DOHH2 (cell line): ENCODE measurements at regions not wholly inside any gene's neighbourhood (a gene's known extent, or its start where the extent isn't known, plus 50 kb on each side); places are given as distances from the start of the nearest gene placed in this dataset.
"Not testable (repeated sequence)": the region's sequence is repeated elsewhere in the genome, so short reads cannot be mapped to it uniquely, and the experiment has no call there.

Source experiments
- H3F3A ChIP-seq: fragments of 200-600 bp; sonication (generic), shearing (Covaris generic); 2 replicates; pipeline ENCODE4 v1.6.0; 2016; ENCODE audit warnings: antibody characterized with exemption, mild to moderate bottlenecking; ENCODE audit not compliant: control insufficient read depth, insufficient read depth
- H3K27ac ChIP-seq: fragments of 200-600 bp; sonication (generic); 2 replicates; pipeline ENCODE4 v1.5.1; 2014; ENCODE audit warnings: low read depth, mild to moderate bottlenecking, low read length, moderate library complexity
- H3K27me3 ChIP-seq: fragments of 200-600 bp; sonication (generic); 2 replicates; pipeline ENCODE4 v1.6.1; 2014; ENCODE audit warnings: mild to moderate bottlenecking, low read length, mixed read lengths; ENCODE audit not compliant: control insufficient read depth
- H3K36me3 ChIP-seq: fragments of 200-600 bp; sonication (generic); 2 replicates; pipeline ENCODE4 v1.6.1; 2014; ENCODE audit warnings: mild to moderate bottlenecking, low read length, moderate library complexity, mixed read lengths; ENCODE audit not compliant: control insufficient read depth
- H3K4me1 ChIP-seq: fragments of 200-600 bp; sonication (generic); 2 replicates; pipeline ENCODE4 v1.6.1; 2014; ENCODE audit warnings: mild to moderate bottlenecking, low read length, mixed read lengths; ENCODE audit not compliant: control insufficient read depth
- H3K4me2 ChIP-seq: fragments of 200-600 bp; sonication (generic); 2 replicates; pipeline ENCODE4 v1.6.0; 2014; ENCODE audit warnings: mild to moderate bottlenecking, low read length, moderate library complexity
- H3K4me3 ChIP-seq: fragments of 200-600 bp; sonication (generic); 2 replicates; pipeline ENCODE4 v1.5.1; 2014; ENCODE audit warnings: mild to moderate bottlenecking, low read length, mixed read lengths
- H3K79me2 ChIP-seq: fragments of 200-600 bp; sonication (generic); 2 replicates; pipeline ENCODE4 v1.6.1; 2014; ENCODE audit warnings: mild to moderate bottlenecking, low read length, mixed read lengths; ENCODE audit not compliant: control insufficient read depth
- H3K9me2 ChIP-seq: fragments of 200-600 bp; sonication (generic); replicated peaks from 2 replicates; pipeline ENCODE4 v1.6.1; 2014; ENCODE audit warnings: mild to moderate bottlenecking, low read length, mixed read lengths; ENCODE audit not compliant: control insufficient read depth
- H3K9me3 ChIP-seq: fragments of 200-600 bp; sonication (generic); 2 replicates; pipeline ENCODE4 v1.6.1; 2014; ENCODE audit warnings: antibody characterized with exemption, low read length, mixed read lengths; ENCODE audit not compliant: control insufficient read depth, insufficient read depth
- H4K20me1 ChIP-seq: fragments of 200-600 bp; sonication (generic); 2 replicates; pipeline ENCODE4 v1.6.0; 2014; ENCODE audit warnings: low read depth, mild to moderate bottlenecking, antibody characterized with exemption, low read length, moderate library complexity; ENCODE audit not compliant: control insufficient read depth, insufficient read depth
- EZH2phosphoT487 ChIP-seq: fragments of 200-600 bp; sonication (generic); IDR thresholded peaks from 2 replicates; pipeline ENCODE4 v1.6.1; 2017; ENCODE audit warnings: borderline replicate concordance, mild to moderate bottlenecking, antibody characterized with exemption, low read length, moderate library complexity, mixed read lengths
- TF ChIP-seq, protein P1 (sequence below): fragments of 200-600 bp; sonication (generic); IDR thresholded peaks from one replicate; pipeline ENCODE4 v1.5.1; 2014; ENCODE audit warnings: antibody characterized with exemption, mild to moderate bottlenecking, low read depth, low read length; ENCODE audit not compliant: poor library complexity, severe bottlenecking

DNA sequence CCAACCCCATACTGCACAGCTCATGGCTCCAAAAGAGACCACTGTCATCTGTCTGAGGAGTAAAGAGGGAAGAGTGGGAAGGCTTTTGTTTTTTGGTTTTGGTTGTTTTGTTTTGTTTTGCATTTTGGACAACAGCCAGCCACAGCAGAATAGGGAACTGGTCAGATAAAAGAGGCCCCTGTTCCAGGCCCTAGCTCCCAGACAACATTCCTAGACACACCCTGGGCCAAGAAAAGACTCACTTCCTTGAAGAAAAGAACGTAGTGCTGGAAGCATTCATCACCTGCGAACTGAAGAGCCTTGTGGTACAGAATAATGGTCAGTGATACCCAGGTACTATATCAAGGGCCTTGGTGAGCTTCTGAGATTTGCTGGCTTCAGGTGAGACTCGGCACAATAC lies 619.4 kb upstream of the SPANXN1 start:
- H4K20me1 ChIP-seq: no peaks in the 10 kb centered on the region
- H3K4me3 ChIP-seq: no peak overlapping the region
- no peak overlapping the region for H3K27ac ChIP-seq
- H3F3A ChIP-seq: no peaks in the 10 kb centered on the region
- no peaks in the 10 kb centered on the region for H3K9me2 ChIP-seq
- H3K36me3 ChIP-seq: no peaks in the 10 kb centered on the region
- no peaks in the 10 kb centered on the region for H3K4me1 ChIP-seq
- no peak overlapping the region for H3K4me2 ChIP-seq
- no peaks in the 10 kb centered on the region for H3K79me2 ChIP-seq
- TF ChIP-seq, protein P1, sequence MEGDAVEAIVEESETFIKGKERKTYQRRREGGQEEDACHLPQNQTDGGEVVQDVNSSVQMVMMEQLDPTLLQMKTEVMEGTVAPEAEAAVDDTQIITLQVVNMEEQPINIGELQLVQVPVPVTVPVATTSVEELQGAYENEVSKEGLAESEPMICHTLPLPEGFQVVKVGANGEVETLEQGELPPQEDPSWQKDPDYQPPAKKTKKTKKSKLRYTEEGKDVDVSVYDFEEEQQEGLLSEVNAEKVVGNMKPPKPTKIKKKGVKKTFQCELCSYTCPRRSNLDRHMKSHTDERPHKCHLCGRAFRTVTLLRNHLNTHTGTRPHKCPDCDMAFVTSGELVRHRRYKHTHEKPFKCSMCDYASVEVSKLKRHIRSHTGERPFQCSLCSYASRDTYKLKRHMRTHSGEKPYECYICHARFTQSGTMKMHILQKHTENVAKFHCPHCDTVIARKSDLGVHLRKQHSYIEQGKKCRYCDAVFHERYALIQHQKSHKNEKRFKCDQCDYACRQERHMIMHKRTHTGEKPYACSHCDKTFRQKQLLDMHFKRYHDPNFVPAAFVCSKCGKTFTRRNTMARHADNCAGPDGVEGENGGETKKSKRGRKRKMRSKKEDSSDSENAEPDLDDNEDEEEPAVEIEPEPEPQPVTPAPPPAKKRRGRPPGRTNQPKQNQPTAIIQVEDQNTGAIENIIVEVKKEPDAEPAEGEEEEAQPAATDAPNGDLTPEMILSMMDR: no peak
- TF ChIP-seq EZH2phosphoT487: no peak
- no peaks in the 10 kb centered on the region for H3K9me3 ChIP-seq
- no peaks in the 10 kb centered on the region for H3K27me3 ChIP-seq

DNA sequence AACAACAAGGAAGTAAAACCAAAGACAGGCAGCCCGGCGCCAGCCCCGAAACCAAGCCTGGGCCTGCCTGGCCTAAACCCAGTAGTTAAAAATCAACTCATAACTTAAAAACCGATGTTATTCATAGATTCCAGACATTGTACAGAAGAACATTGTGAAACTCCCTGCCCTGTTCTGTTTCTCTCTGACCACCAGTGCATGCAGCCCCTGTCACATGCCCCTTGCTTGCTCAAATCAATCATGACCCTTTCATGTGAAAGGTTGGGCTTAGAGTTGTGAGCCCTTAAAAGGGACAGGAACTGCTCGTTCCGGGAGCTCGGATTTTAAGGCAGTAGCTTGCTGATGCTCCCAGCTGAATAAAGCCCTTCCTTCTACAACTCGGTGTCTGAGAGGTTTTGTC lies 612.9 kb upstream of the SPANXN1 start:
- H3F3A ChIP-seq, H3K4me1 ChIP-seq, H4K20me1 ChIP-seq, H3K9me2 ChIP-seq, H3K36me3 ChIP-seq, H3K27ac ChIP-seq, H3K79me2 ChIP-seq, H3K4me3 ChIP-seq, H3K27me3 ChIP-seq, H3K9me3 ChIP-seq, H3K4me2 ChIP-seq: not testable (repeated sequence)

- Histone ChIP-seq H3K27ac (no peak overlapping the region), H3K4me2 (no peak overlapping the region), H3K36me3 (no peaks in the 10 kb centered on the region), H3F3A (no peaks in the 10 kb centered on the region), H3K9me2 (no peaks in the 10 kb centered on the region), H3K4me3 (no peak overlapping the region), H3K27me3 (no peaks in the 10 kb centered on the region), H3K9me3 (no peaks in the 10 kb centered on the region), H3K79me2 (no peaks in the 10 kb centered on the region), H3K4me1 (no peaks in the 10 kb centered on the region), H4K20me1 (no peaks in the 10 kb centered on the region)
- TF ChIP-seq, protein P1: no peak
- no peak for TF ChIP-seq EZH2phosphoT487
These were observed 609.6 kb upstream of the SPANXN1 start for GRCh38 chrX:144637731-144638130.

GRCh38 chrX:144648788-144649187 lies 598.5 kb upstream of the SPANXN1 start:
- no peaks in the 10 kb centered on the region for H3K9me2 ChIP-seq
- no peaks in the 10 kb centered on the region for H3K36me3 ChIP-seq
- no peaks in the 10 kb centered on the region for H3K4me1 ChIP-seq
- no peak overlapping the region for H3K27ac ChIP-seq
- H3K4me2 ChIP-seq: no peak overlapping the region
- H3K9me3 ChIP-seq: no peaks in the 10 kb centered on the region
- no peaks in the 10 kb centered on the region for H3F3A ChIP-seq
- no peaks in the 10 kb centered on the region for H3K79me2 ChIP-seq
- TF ChIP-seq EZH2phosphoT487: no peak
- TF ChIP-seq, protein P1: no peak
- no peaks in the 10 kb centered on the region for H4K20me1 ChIP-seq
- H3K4me3 ChIP-seq: no peak overlapping the region
- no peaks in the 10 kb centered on the region for H3K27me3 ChIP-seq
